ENCODE measurements at regions not wholly inside any gene's neighbourhood (a gene's known extent, or its start where the extent isn't known, plus 50 kb on each side); places are given as distances from the start of the nearest gene placed in this dataset.

DNA sequence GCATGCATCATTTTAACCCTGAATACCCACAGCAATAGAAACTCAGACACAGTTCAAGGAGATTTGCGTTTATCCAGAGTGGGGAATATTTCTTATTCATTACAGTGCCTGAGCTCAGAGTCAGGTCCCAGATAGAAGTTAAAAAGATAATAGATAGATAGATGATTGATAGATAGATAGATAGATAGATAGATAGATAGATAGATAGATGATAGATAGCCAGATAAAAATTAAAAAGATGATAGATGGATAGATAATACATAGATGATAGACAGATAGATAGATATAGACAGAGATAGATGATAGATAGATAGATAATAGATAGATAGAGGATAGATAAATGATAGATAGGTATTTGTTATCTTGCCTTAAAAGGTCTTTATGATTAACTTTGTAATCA lies 184.7 kb downstream of the MYLK4 start:
- Histone ChIP-seq H3K9me3 (ENCODE audit: insufficient read depth, low read length) (peaks cover 5% of the 10 kb centered on the region; the same call in 1 of the 2 replicates), H3K36me3 (ENCODE audit: low read length) (no peaks in the 10 kb centered on the region), H2AFZ (ENCODE audit: low read depth, low read length, severe bottlenecking) (no peak overlapping the region), H4K20me1 (ENCODE audit: low read depth, low read length) (no peaks in the 10 kb centered on the region), H3K27ac (ENCODE audit: low read depth, low read length) (no peak overlapping the region), H3F3A (ENCODE audit: insufficient read depth) (no peaks in the 10 kb centered on the region), H3K9me2 (replicated peaks; ENCODE audit: insufficient read depth, low read length) (no peaks in the 10 kb centered on the region), H3K4me3 (ENCODE audit: insufficient read depth, low read length, poor library complexity, severe bottlenecking) (no peak overlapping the region), H3K4me2 (ENCODE audit: low read depth, low read length, poor library complexity, severe bottlenecking) (no peak overlapping the region), H3K79me2 (ENCODE audit: insufficient read depth, low read length) (no peaks in the 10 kb centered on the region), H3K9ac (ENCODE audit: low read length) (no peak overlapping the region), H3K27me3 (ENCODE audit: low read length) (no peaks in the 10 kb centered on the region)
- TF ChIP-seq, protein P1, sequence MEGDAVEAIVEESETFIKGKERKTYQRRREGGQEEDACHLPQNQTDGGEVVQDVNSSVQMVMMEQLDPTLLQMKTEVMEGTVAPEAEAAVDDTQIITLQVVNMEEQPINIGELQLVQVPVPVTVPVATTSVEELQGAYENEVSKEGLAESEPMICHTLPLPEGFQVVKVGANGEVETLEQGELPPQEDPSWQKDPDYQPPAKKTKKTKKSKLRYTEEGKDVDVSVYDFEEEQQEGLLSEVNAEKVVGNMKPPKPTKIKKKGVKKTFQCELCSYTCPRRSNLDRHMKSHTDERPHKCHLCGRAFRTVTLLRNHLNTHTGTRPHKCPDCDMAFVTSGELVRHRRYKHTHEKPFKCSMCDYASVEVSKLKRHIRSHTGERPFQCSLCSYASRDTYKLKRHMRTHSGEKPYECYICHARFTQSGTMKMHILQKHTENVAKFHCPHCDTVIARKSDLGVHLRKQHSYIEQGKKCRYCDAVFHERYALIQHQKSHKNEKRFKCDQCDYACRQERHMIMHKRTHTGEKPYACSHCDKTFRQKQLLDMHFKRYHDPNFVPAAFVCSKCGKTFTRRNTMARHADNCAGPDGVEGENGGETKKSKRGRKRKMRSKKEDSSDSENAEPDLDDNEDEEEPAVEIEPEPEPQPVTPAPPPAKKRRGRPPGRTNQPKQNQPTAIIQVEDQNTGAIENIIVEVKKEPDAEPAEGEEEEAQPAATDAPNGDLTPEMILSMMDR (IDR thresholded peaks at IDR 0.05; ENCODE audit: insufficient read depth, low read length, poor library complexity, severe bottlenecking), result no peak
- TF ChIP-seq EZH2phosphoT487 (conservative IDR thresholded peaks at IDR 0.05; ENCODE audit: low read length), result no peak

DNA sequence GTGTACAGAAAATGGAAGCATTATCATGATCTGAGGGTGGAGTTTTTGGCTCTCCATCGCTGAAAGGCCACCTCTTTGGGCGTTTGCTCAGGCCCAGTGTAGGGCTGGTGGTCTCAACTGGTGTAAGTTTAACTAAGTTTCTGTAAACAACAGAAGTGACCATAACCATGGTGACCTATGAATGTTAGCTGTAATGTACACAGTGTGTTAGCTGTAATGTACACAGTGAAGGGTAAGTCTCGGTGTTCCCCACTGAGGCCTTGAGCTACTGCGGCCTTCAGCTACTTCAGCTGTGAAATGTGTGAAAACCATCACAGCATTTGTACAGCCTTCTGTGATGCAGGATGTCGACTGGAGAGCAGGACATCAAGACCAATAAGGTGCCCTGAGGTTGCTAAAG lies 185.2 kb downstream of the MYLK4 start:
- no peak for TF ChIP-seq EZH2phosphoT487 (conservative IDR thresholded peaks at IDR 0.05; ENCODE audit: low read length)
- TF ChIP-seq, protein P1 (IDR thresholded peaks at IDR 0.05; ENCODE audit: insufficient read depth, low read length, poor library complexity, severe bottlenecking), result no peak
- Histone ChIP-seq H3K36me3 (ENCODE audit: low read length) (no peaks in the 10 kb centered on the region), H3K27me3 (ENCODE audit: low read length) (no peaks in the 10 kb centered on the region), H3K9ac (ENCODE audit: low read length) (no peak overlapping the region), H3F3A (ENCODE audit: insufficient read depth) (no peaks in the 10 kb centered on the region), H2AFZ (ENCODE audit: low read depth, low read length, severe bottlenecking) (no peak overlapping the region), H3K9me3 (ENCODE audit: insufficient read depth, low read length) (peaks cover 5% of the 10 kb centered on the region; the same call in 1 of the 2 replicates), H3K27ac (ENCODE audit: low read depth, low read length) (no peak overlapping the region), H3K4me2 (ENCODE audit: low read depth, low read length, poor library complexity, severe bottlenecking) (no peak overlapping the region), H4K20me1 (ENCODE audit: low read depth, low read length) (no peaks in the 10 kb centered on the region), H3K9me2 (replicated peaks; ENCODE audit: insufficient read depth, low read length) (no peaks in the 10 kb centered on the region), H3K79me2 (ENCODE audit: insufficient read depth, low read length) (no peaks in the 10 kb centered on the region), H3K4me3 (ENCODE audit: insufficient read depth, low read length, poor library complexity, severe bottlenecking) (no peak overlapping the region)

DNA sequence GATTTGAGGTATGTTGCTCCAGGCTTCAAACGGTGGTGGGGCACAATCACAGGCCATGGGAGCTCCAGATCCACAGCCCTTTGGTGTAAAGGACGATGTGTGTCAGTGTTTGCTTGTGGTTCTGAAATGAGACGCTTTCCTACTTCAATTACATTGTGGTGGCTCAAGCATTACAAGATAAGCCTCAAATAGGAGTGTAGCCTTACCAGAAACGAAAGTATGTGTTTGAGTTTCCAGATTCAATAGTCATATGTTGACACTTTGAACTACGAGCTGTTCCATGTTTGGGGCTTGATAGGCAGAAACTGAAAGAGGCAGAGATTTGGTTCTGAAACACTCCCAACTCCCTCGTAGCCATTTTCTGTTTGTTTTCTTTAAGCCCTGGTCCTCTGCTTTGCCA lies 187.1 kb downstream of the MYLK4 start:
- H2AFZ ChIP-seq (ENCODE audit: low read depth, low read length, severe bottlenecking), result no peak overlapping the region
- H3F3A ChIP-seq (ENCODE audit: insufficient read depth), result no peaks in the 10 kb centered on the region
- no peaks in the 10 kb centered on the region for H3K36me3 ChIP-seq (ENCODE audit: low read length)
- H3K79me2 ChIP-seq (ENCODE audit: insufficient read depth, low read length), result no peaks in the 10 kb centered on the region
- TF ChIP-seq EZH2phosphoT487 (conservative IDR thresholded peaks at IDR 0.05; ENCODE audit: low read length), result no peak
- TF ChIP-seq, protein P1 (IDR thresholded peaks at IDR 0.05; ENCODE audit: insufficient read depth, low read length, poor library complexity, severe bottlenecking), result no peak
- H3K9me3 ChIP-seq (ENCODE audit: insufficient read depth, low read length), result no peaks in the 10 kb centered on the region
- H3K9ac ChIP-seq (ENCODE audit: low read length), result no peak overlapping the region
- H3K4me3 ChIP-seq (ENCODE audit: insufficient read depth, low read length, poor library complexity, severe bottlenecking), result no peak overlapping the region
- no peak overlapping the region for H3K4me2 ChIP-seq (ENCODE audit: low read depth, low read length, poor library complexity, severe bottlenecking)
- H4K20me1 ChIP-seq (ENCODE audit: low read depth, low read length), result no peaks in the 10 kb centered on the region
- H3K27ac ChIP-seq (ENCODE audit: low read depth, low read length), result no peak overlapping the region
- H3K9me2 ChIP-seq (replicated peaks; ENCODE audit: insufficient read depth, low read length), result no peaks in the 10 kb centered on the region
- H3K27me3 ChIP-seq (ENCODE audit: low read length), result no peaks in the 10 kb centered on the region

Measured in SU-DHL-6 (cell line).